ENCODE measurements at regions not wholly inside any gene's neighbourhood (a gene's known extent, or its start where the extent isn't known, plus 50 kb on each side); places are given as distances from the start of the nearest gene placed in this dataset.
"Not testable (repeated sequence)": the region's sequence is repeated elsewhere in the genome, so short reads cannot be mapped to it uniquely, and the experiment has no call there.

- no peak for DNase-seq
Observed at GRCh38 chr17:71467719-71468118, 653.1 kb upstream of the SOX9 start.

GRCh38 chr17:71470062-71470461 lies 650.8 kb upstream of the SOX9 start:
- no peak for DNase-seq

GRCh38 chr17:71472809-71473789 lies 647.7 kb upstream of the SOX9 start:
- DNase-seq, result peak; percentile 2

GRCh38 chr17:71477356-71477755 lies 643.5 kb upstream of the SOX9 start:
- no peak for DNase-seq

- DNase-seq, result no peak
Observed at GRCh38 chr17:71480099-71480498, 640.7 kb upstream of the SOX9 start.

- DNase-seq, result no peak
Observed at GRCh38 chr17:71482625-71483024, 638.2 kb upstream of the SOX9 start.

GRCh38 chr17:71484546-71484945 lies 636.3 kb upstream of the SOX9 start:
- DNase-seq, result no peak

GRCh38 chr17:71485426-71485825 lies 635.4 kb upstream of the SOX9 start:
- DNase-seq, result no peak

- DNase-seq, result no peak
Observed at GRCh38 chr17:71486261-71486660, 634.6 kb upstream of the SOX9 start.

GRCh38 chr17:71488851-71489250 lies 632.0 kb upstream of the SOX9 start:
- DNase-seq, result no peak

GRCh38 chr17:71494062-71494855 lies 626.6 kb upstream of the SOX9 start:
- DNase-seq, result no peak

- no peak for DNase-seq
Observed at GRCh38 chr17:71495420-71495819, 625.4 kb upstream of the SOX9 start.

- no peak for DNase-seq
Observed at GRCh38 chr17:71496552-71496951, 624.3 kb upstream of the SOX9 start.

GRCh38 chr17:71500761-71501555 lies 619.9 kb upstream of the SOX9 start:
- no peak for DNase-seq

- DNase-seq, result no peak
Observed at GRCh38 chr17:71501711-71502110, 619.1 kb upstream of the SOX9 start.

- no peak for DNase-seq
Observed at GRCh38 chr17:71502443-71502842, 618.4 kb upstream of the SOX9 start.

GRCh38 chr17:71503710-71504465 lies 616.9 kb upstream of the SOX9 start:
- DNase-seq, result no peak

GRCh38 chr17:71505200-71505599 lies 615.6 kb upstream of the SOX9 start:
- no peak for DNase-seq

- no peak for DNase-seq
Observed at GRCh38 chr17:71505981-71506380, 614.8 kb upstream of the SOX9 start.

- DNase-seq, result no peak
Observed at GRCh38 chr17:71511266-71511995, 609.4 kb upstream of the SOX9 start.

- DNase-seq, result not testable (repeated sequence)
Observed at GRCh38 chr17:71513725-71514124, 607.1 kb upstream of the SOX9 start.

- peak; percentile 15 for DNase-seq
Observed at GRCh38 chr17:71516149-71516548, 604.7 kb upstream of the SOX9 start.
